ENCODE measurements at regions not wholly inside any gene's neighbourhood (a gene's known extent, or its start where the extent isn't known, plus 50 kb on each side); places are given as distances from the start of the nearest gene placed in this dataset.

DNA sequence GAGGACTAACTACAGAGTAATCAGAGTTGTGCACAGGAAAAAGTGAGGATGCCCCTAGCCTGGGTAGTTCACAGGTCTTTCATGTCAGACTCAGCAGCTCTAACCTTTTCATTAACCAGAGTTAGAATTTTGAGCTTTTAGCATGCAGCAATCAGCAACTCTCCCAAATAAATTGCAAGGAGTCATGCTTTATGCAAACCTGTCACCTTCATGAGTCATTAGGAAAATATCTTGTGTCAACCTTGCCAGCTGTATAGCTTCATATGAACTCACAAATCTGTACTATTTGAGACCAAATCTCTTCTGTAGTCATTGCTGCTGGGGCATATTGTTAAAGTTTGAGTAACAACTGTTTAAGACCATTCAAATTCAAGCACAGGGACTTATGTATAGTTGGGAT is 382.3 kb upstream of the NT5C1B start:
- TF ChIP-seq, protein P1, sequence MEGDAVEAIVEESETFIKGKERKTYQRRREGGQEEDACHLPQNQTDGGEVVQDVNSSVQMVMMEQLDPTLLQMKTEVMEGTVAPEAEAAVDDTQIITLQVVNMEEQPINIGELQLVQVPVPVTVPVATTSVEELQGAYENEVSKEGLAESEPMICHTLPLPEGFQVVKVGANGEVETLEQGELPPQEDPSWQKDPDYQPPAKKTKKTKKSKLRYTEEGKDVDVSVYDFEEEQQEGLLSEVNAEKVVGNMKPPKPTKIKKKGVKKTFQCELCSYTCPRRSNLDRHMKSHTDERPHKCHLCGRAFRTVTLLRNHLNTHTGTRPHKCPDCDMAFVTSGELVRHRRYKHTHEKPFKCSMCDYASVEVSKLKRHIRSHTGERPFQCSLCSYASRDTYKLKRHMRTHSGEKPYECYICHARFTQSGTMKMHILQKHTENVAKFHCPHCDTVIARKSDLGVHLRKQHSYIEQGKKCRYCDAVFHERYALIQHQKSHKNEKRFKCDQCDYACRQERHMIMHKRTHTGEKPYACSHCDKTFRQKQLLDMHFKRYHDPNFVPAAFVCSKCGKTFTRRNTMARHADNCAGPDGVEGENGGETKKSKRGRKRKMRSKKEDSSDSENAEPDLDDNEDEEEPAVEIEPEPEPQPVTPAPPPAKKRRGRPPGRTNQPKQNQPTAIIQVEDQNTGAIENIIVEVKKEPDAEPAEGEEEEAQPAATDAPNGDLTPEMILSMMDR (IDR thresholded peaks at IDR 0.05; ENCODE audit: extremely low read depth in 1 of 2, insufficient read depth in 1 of 2, low read depth in 1 of 2, low read length in 2 of 2) = no peak
- TF ChIP-seq POLR2AphosphoS5 (IDR thresholded peaks at IDR 0.05; ENCODE audit: insufficient read depth, low read depth, low read length) = no peak
- TF ChIP-seq MYC (IDR thresholded peaks at IDR 0.05; ENCODE audit: low read depth, low read length) = no peak
- no peak for TF ChIP-seq POLR2A (IDR thresholded peaks at IDR 0.05; ENCODE audit: low read depth, low read length)
- no peak for TF ChIP-seq EZH2 (IDR thresholded peaks at IDR 0.05; ENCODE audit: borderline replicate concordance, low read depth, low read length, severe bottlenecking)
- no peak for TF ChIP-seq FOS (IDR thresholded peaks at IDR 0.05; ENCODE audit: borderline replicate concordance, insufficient read depth, low read length)
- no peak for TF ChIP-seq GATA2 (IDR thresholded peaks at IDR 0.05; ENCODE audit: insufficient read depth, insufficient read length, low read depth, low read length)
- no peak for TF ChIP-seq JUN (IDR thresholded peaks at IDR 0.05; ENCODE audit: borderline replicate concordance, insufficient read depth, insufficient read length, low read depth)

All from endothelial cell of umbilical vein (primary cell).